Immature natural killer cell (primary cell): ENCODE measurements at regions not wholly inside any gene's neighbourhood (a gene's known extent, or its start where the extent isn't known, plus 50 kb on each side); places are given as distances from the start of the nearest gene placed in this dataset.
"Not testable (repeated sequence)": the region's sequence is repeated elsewhere in the genome, so short reads cannot be mapped to it uniquely, and the experiment has no call there.

Experiments
- DNase-seq, 3 donors: peaks; one replicate each; pipeline ENCODE4 v3.0.0; 2022; ENCODE audit warnings: mixed read lengths in 1 of 3
- H3K27ac Mint-ChIP-seq, 6 donors: one replicate each; pipeline ENCODE4 v1.8.0; 2020; ENCODE audit warnings: mixed read lengths in 6 of 6, mild to moderate bottlenecking in 5 of 6, inconsistent platforms in 4 of 6, moderate library complexity in 3 of 6
- H3K27me3 Mint-ChIP-seq, 3 donors: one replicate each; pipeline ENCODE4 v1.8.0; 2020 to 2021; ENCODE audit warnings: low read depth in 3 of 3, mild to moderate bottlenecking in 3 of 3, mixed read lengths in 3 of 3, moderate library complexity in 3 of 3, inconsistent platforms in 1 of 3
- H3K36me3 Mint-ChIP-seq, 3 donors: one replicate each; pipeline ENCODE4 v1.8.0; 2020; ENCODE audit warnings: mixed read lengths in 3 of 3, inconsistent platforms in 2 of 3, mild to moderate bottlenecking in 2 of 3
- H3K4me1 Mint-ChIP-seq, 2 donors: one replicate each; pipeline ENCODE4 v1.8.0; 2020; ENCODE audit warnings: inconsistent platforms in 2 of 2, mild to moderate bottlenecking in 2 of 2, mixed read lengths in 2 of 2, moderate library complexity in 1 of 2
- H3K4me3 Mint-ChIP-seq, 5 donors: one replicate each; pipeline ENCODE4 v1.8.0; 2020; ENCODE audit warnings: mild to moderate bottlenecking in 5 of 5, mixed read lengths in 5 of 5, inconsistent platforms in 3 of 5, moderate library complexity in 3 of 5
- H3K9me3 Mint-ChIP-seq, 6 donors: one replicate each; pipeline ENCODE4 v1.8.0; 2020; ENCODE audit warnings: mild to moderate bottlenecking in 6 of 6, mixed read lengths in 6 of 6, inconsistent platforms in 4 of 6, moderate library complexity in 3 of 6

DNA sequence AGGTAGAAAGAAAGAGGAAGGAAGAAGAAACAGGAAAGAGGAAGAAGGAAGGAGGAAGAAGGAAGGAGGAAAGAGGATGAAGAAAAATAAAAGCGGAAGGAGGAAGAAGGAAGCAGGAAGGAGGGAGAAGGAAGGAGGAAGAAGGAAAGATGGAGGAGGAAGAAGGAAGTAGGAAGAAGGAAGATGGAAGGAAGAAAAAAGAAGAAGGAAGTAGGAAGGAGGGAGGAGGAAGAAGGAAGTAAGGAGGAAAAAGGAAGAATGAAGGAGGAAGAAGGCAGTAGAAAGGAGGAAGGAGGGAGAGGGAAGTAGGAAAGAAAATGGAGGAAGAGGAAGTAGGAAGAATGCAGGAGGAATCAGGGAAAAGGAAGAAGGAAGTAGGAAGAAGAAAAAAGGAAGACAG is 191.1 kb upstream of the TBL1X start:
- Mint-ChIP-seq H3K9me3 (no peaks in the 10 kb centered on the region), H3K36me3 (peaks cover 0 to 4% (median 0%) of the 10 kb centered on the region in 3 donors), H3K27me3 (peaks cover 3 to 10% (median 5%) of the 10 kb centered on the region in 3 donors), H3K4me1 (no peaks in the 10 kb centered on the region), H3K4me3 (no peak overlapping the region), H3K27ac (no peak overlapping the region)
- no peak for DNase-seq

DNA sequence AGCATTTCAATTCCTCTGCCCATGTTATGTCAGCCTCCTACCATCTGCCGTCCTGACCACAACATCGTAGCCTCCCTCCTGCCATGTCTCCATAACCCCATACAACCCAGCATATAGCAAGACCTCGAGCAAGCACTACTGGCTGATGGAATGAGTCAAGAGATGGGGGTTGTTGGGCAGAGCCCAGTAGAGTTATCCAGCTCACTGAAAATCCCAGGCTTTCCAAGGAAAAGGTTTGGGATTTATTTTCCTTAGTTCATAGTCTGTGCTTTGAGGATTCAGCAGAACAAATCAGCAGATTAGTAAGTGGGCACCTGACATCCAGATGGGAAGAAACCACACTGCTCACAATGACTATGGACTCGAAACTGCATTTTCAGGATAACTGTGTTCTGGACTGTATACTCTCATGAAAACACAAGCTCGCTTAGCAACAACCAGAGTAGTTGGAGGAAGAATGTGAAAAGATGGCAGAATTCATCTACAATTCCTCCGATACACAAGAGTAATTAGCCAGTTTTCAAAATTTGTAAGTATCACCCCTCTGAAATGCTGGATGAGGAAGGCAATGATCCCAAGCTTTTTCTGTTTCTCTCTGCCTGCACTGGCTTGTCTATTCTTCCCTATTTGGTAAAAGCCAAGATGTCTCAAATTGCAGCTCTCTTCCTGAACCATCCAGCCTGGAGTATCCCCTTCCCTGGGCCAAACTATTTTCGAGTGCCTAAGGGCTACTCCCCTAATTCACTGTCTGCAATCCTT is 186.2 kb upstream of the TBL1X start:
- no peak for DNase-seq
- Mint-ChIP-seq H3K4me1 (peaks cover 7 to 8% of the 10 kb centered on the region in 2 donors), H3K27me3 (peaks cover 2 to 7% (median 3%) of the 10 kb centered on the region in 3 donors), H3K36me3 (no peaks in the 10 kb centered on the region), H3K27ac (peak overlapping the region in 3 of 6 donors; percentile 42 to 65 (median 51)), H3K4me3 (peak overlapping the region in 2 of 5 donors; percentile 40 to 63), H3K9me3 (no peaks in the 10 kb centered on the region)

DNA sequence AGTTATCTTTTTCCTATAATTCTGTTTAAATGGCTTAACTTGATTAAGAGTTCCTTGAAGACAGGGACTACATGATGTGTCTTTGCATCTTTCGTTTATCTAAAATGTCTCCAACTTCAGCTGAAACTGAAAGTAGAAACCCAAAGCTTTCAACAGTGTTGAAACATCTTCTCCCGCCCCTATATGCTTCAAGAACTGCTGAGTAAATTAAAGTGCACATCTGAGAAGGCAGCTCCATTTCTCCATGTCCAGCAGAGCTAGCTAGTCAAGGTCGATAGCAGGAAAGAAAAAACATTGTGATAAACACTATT is 185.7 kb upstream of the TBL1X start:
- Mint-ChIP-seq H3K4me3 (peak overlapping the region in 3 of 5 donors; percentile 1 to 63 (median 40)), H3K27ac (peak overlapping the region in 3 of 6 donors; percentile 42 to 65 (median 51)), H3K4me1 (peaks cover 7 to 8% of the 10 kb centered on the region in 2 donors), H3K27me3 (peaks cover 2 to 4% (median 3%) of the 10 kb centered on the region in 3 donors), H3K9me3 (no peaks in the 10 kb centered on the region), H3K36me3 (no peaks in the 10 kb centered on the region)
- no peak for DNase-seq

DNA sequence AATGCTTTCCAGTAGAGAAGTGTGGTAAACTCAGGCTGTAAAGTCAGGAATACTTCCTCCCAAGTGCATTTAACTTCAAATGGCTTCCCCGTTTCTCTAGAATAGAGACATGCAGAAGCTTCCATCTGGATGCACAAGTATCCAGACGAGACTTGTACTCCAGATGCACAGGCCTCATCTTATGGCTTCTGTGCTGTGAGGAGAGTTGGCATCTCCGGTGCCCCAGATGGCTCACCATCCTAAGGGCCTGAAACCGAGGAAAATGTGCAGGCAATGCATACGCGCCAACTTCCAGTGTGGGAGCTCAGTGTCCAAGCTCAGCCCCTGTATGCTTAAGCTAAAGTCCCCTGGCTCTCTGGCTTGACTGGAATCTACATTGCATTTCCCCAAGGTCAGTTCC is 184.0 kb upstream of the TBL1X start:
- no peaks in the 10 kb centered on the region for H3K36me3 Mint-ChIP-seq
- DNase-seq = no peak
- H3K4me3 Mint-ChIP-seq = no peak overlapping the region
- H3K27me3 Mint-ChIP-seq = peaks cover 2% of the 10 kb centered on the region in 3 donors
- no peaks in the 10 kb centered on the region for H3K9me3 Mint-ChIP-seq
- H3K27ac Mint-ChIP-seq = no peak overlapping the region
- peaks cover 13 to 15% of the 10 kb centered on the region in 2 donors for H3K4me1 Mint-ChIP-seq

DNA sequence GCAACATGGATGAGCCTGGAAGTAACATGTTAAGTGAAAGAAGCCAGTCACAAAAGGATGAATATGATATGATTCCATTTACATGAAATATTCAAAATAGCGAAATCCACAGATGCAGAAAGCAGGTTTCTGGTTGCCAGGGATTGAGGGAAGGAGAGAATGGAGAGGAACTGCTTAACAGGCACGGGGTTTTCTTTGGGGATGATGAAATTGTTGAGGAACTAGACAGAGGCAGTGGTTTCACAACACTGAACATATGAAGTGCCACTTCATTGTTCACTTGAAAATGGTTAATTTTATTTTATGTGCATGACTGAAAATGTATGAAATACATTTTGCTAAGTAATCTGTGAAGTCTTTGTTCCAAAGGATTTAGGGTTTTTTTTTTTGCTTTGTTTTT is 182.5 kb upstream of the TBL1X start:
- Mint-ChIP-seq H3K9me3 (no peaks in the 10 kb centered on the region), H3K4me3 (no peak overlapping the region)
- DNase-seq = no peak

DNA sequence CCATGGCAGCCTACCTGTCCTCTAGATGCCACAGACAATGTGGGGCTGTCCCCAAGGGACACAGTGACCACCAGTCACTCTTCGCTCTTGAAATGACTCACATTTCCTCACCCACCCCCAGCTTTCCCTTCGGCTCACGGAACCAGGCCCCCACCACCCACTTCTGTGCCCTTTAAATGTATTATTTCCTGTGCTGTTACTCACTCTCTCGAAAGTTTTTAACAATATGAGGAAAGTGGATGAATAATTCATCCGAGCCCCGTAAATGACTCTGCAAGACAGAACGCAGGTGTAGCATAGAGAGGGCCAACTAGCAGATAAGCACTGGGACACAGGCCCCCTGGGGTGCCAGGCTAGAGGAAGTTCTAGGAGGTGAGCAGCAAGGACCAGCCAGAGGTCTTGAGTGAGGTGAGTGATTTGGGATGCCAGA is 179.5 kb upstream of the TBL1X start:
- DNase-seq = peak in 1 of 3 donors; percentile 1
- Mint-ChIP-seq H3K27ac (peak overlapping the region in 1 of 6 donors; percentile 11), H3K36me3 (no peaks in the 10 kb centered on the region), H3K27me3 (peaks cover 0 to 4% (median 2%) of the 10 kb centered on the region in 3 donors), H3K4me1 (peaks cover 5 to 7% of the 10 kb centered on the region in 2 donors), H3K9me3 (no peaks in the 10 kb centered on the region), H3K4me3 (no peak overlapping the region)

More for the DNA sequence above, 182.5 kb upstream of the TBL1X start:
- peaks cover 2% of the 10 kb centered on the region in 3 donors for H3K27me3 Mint-ChIP-seq
- peaks cover 13 to 15% of the 10 kb centered on the region in 2 donors for H3K4me1 Mint-ChIP-seq
- no peak overlapping the region for H3K27ac Mint-ChIP-seq
- no peaks in the 10 kb centered on the region for H3K36me3 Mint-ChIP-seq

DNA sequence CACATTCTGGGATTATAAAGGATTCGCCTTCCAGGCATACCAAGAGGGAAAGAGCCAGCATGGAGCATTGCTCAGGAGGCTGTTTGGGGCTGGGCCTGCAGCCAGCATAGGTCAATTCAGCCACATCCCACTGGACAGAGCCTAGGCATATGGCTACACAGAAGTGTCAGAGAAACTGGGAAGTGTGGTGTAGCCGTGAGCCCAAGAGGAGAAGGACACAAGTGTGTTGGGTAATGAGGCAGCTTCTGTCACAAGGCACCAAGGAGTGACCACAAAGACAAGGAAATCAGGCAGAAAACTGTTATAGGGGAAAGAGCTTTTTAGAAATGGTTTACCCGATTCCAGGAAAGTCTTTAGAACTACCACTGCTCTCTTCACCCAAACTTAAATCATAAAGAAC is 178.6 kb upstream of the TBL1X start:
- Mint-ChIP-seq H3K27me3 (peaks cover 0 to 12% (median 2%) of the 10 kb centered on the region in 3 donors), H3K4me3 (no peak overlapping the region), H3K4me1 (peaks cover 5 to 7% of the 10 kb centered on the region in 2 donors), H3K36me3 (no peaks in the 10 kb centered on the region), H3K27ac (peak overlapping the region in 1 of 6 donors; percentile 26), H3K9me3 (no peaks in the 10 kb centered on the region)
- no peak for DNase-seq

DNA sequence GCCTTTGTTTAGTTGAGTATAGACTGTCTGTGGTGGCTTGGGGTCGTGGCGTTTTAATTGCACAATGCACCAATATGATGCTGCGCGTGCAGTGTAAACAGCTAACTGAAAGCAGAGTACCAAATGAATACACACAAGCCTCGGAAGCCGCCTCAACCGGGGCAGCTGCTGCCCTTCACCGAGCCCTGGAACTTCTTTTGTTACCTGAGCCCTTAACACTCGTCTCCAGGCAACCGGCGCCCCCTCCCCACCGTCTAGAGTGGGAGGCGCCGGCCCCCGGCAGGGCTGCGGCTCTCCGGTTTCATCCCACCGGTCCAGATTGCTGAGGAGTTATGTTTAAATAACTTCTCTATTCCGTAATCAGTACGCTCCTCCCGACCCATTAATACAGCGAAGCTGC is 173.2 kb upstream of the TBL1X start:
- Mint-ChIP-seq H3K4me3 (no peak overlapping the region), H3K9me3 (no peaks in the 10 kb centered on the region), H3K27me3 (peaks cover 2 to 20% (median 3%) of the 10 kb centered on the region in 3 donors), H3K4me1 (peaks cover 1 to 6% of the 10 kb centered on the region in 2 donors), H3K27ac (no peak overlapping the region), H3K36me3 (no peaks in the 10 kb centered on the region)
- no peak for DNase-seq

DNA sequence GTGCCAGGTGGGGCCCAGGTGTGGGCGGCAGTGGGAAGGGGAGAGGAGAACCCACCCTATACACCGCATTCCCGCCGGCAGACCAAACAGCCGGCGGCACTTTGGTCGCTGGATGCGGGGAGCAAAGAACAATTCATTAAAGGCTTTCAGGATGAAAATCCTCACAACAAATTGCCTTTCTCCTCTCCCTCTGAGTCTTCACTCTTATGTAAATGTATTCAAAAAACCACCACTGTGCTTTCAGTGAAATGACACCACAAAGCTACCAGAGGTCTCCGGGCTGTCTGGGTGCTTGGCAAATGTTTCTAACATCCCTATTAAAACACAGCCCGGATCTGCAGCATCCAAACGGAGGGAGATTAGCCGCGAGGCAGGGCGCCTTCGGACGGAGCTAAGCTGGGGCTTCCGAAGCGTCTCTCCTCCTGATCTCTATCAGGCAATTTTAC is 171.8 kb upstream of the TBL1X start:
- no peak for DNase-seq
- no peak overlapping the region for H3K27ac Mint-ChIP-seq
- no peak overlapping the region for H3K4me3 Mint-ChIP-seq
- H3K27me3 Mint-ChIP-seq = peaks cover 2 to 20% (median 3%) of the 10 kb centered on the region in 3 donors
- H3K4me1 Mint-ChIP-seq = peaks cover 1 to 6% of the 10 kb centered on the region in 2 donors
- H3K36me3 Mint-ChIP-seq = no peaks in the 10 kb centered on the region
- H3K9me3 Mint-ChIP-seq = no peaks in the 10 kb centered on the region

DNA sequence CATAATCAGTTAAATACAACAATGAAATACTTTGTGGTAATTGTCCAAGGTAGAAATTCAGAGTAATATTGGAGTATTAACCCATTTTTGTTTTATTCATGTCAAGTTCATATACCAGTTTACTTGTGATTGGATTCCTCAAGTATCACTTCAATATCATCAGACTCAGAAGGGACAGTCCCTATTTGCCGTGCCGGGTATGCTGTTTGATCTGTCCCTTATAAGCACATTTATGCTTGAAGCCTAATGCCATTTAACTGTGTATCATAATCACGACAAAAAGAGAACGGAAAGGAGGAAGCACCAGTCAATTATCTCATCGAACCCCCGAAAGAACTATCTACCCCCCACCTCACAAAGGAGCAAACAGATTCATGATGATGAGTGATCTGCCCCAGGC is 171.0 kb upstream of the TBL1X start:
- H3K4me3 Mint-ChIP-seq = no peak overlapping the region
- H3K27me3 Mint-ChIP-seq = peaks cover 2 to 18% (median 3%) of the 10 kb centered on the region in 3 donors
- H3K36me3 Mint-ChIP-seq = no peaks in the 10 kb centered on the region
- no peak for DNase-seq
- peaks cover 1 to 6% of the 10 kb centered on the region in 2 donors for H3K4me1 Mint-ChIP-seq
- no peaks in the 10 kb centered on the region for H3K9me3 Mint-ChIP-seq
- H3K27ac Mint-ChIP-seq = peak overlapping the region in 1 of 6 donors; percentile 36

DNA sequence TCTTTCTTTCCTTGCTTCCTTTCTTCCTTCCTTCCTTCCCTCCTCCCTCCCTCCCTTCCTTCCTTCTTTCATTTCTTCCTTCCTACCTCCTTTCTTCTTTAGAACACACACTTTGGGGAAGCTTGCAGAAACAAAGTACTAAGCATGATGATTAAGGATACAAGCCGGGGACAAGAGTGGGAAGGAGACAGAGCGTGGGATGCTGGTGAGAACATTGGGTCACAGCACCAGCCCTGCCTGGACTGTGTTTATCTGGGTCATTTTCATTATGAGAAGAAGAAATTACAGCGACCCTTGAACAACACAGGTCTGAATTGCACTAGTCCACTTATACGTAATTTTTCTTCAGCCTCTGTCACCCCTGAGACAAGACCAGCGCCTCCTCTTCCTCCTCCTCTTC is 169.3 kb upstream of the TBL1X start:
- Mint-ChIP-seq H3K4me3 (no peak overlapping the region), H3K36me3 (no peaks in the 10 kb centered on the region), H3K4me1 (peaks cover 1 to 6% of the 10 kb centered on the region in 2 donors), H3K27me3 (peaks cover 2 to 17% (median 3%) of the 10 kb centered on the region in 3 donors), H3K27ac (no peak overlapping the region), H3K9me3 (no peaks in the 10 kb centered on the region)
- no peak for DNase-seq

DNA sequence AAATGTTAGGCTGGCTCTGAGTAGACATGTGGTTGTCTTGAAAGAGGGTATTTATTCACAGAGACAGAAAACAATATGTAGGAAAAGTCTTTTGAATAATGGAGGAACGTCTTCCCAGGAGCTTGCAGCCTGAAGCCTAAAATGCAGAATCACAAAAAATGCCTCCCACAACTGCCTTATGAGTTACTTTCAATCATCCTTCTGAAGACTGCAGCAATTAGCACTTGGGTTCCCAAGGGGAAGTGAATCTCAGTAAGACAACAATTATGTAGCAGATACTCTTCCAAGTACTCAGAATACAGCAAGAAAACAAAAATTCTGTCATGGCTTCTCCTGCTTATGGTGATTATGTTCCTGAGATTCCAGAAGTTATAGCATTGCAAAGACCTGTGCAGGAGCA is 166.6 kb upstream of the TBL1X start:
- H3K36me3 Mint-ChIP-seq = no peaks in the 10 kb centered on the region
- no peak for DNase-seq
- no peak overlapping the region for H3K27ac Mint-ChIP-seq
- no peaks in the 10 kb centered on the region for H3K4me1 Mint-ChIP-seq
- no peaks in the 10 kb centered on the region for H3K9me3 Mint-ChIP-seq
- no peak overlapping the region for H3K4me3 Mint-ChIP-seq
- peaks cover 2 to 8% (median 3%) of the 10 kb centered on the region in 3 donors for H3K27me3 Mint-ChIP-seq

DNA sequence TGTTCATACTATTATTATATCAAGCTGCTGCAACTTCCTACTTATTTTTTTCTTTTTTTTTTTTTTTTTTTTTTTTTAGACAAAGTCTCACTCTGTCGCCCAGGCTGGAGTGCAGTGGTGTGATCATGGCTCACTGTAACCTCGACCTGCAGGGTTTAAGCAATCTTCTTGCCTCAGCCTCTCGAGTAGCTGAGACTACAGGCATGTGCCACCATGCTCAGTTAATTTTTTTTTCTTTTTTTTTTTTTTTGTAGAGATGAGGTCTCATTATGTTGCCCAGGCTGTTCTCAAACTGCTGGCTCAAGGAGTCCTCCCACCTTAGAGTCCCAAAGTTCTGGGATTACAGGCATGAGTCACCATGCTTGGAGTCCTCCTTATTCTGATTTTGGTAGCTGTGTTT is 165.2 kb upstream of the TBL1X start:
- H3K4me3 Mint-ChIP-seq, H3K27ac Mint-ChIP-seq, DNase-seq, H3K36me3 Mint-ChIP-seq, H3K9me3 Mint-ChIP-seq, H3K4me1 Mint-ChIP-seq, H3K27me3 Mint-ChIP-seq: not testable (repeated sequence)

DNA sequence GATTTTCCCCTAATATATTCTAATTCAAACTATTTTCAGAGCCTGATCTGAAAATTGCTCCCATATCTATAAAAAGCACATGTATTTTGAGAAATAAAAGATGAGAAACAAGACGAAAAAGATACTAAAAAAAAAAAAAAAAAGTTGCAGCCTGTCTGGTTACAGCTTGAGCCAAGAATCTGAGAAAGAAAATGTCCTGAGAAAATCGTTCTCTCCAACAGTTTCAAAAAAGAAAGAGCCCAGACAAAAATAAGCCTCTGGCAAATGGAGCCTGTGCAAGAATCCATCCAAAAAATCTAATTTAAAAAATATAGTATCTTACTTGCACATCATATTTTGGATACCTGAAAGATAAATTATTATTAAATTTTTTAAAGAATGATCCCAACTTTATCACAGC is 163.0 kb upstream of the TBL1X start:
- Mint-ChIP-seq H3K4me1 (no peaks in the 10 kb centered on the region), H3K9me3 (no peaks in the 10 kb centered on the region), H3K36me3 (no peaks in the 10 kb centered on the region), H3K27me3 (peaks cover 0 to 8% (median 0%) of the 10 kb centered on the region in 3 donors), H3K27ac (no peak overlapping the region), H3K4me3 (no peak overlapping the region)
- no peak for DNase-seq

DNA sequence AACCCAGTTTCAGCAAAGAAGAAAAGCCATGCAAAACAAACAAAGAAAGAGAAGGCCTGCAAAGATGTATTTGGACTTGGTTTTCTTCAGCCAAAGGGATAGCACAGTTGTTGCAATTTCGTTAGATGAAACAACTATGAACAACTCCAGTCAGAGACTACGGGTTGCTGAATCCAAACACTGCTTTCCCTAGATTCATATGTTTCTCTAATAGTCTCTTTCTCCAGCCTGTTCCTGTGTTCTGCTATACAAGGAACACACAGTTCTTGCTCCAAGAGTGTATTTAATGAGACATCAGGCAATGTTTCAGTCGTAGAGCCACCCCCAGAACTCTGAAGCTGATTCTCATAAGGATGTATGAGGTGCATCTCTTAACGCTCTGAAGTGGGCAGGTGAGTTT is 162.5 kb upstream of the TBL1X start:
- no peak overlapping the region for H3K4me3 Mint-ChIP-seq
- H3K4me1 Mint-ChIP-seq = no peaks in the 10 kb centered on the region

More for the DNA sequence above, 162.5 kb upstream of the TBL1X start:
- Mint-ChIP-seq H3K9me3 (no peaks in the 10 kb centered on the region), H3K27me3 (peaks cover 0 to 10% (median 2%) of the 10 kb centered on the region in 3 donors), H3K27ac (no peak overlapping the region), H3K36me3 (no peaks in the 10 kb centered on the region)
- no peak for DNase-seq
